Testis (tissue), 2 donors: ENCODE measurements at regions not wholly inside any gene's neighbourhood (a gene's known extent, or its start where the extent isn't known, plus 50 kb on each side); places are given as distances from the start of the nearest gene placed in this dataset.

ENCODE experiments used
- CTCF ChIP-seq, 3 experiments: fragments of 450-650 bp in 2 of 3; fragments of 200-600 bp in 1 of 3; sonication (generic) in 1 of 3; IDR thresholded peaks; one replicate each; pipeline ENCODE4 v1.5.1; 2016 to 2019; ENCODE audit warnings: antibody characterized with exemption in 3 of 3, mild to moderate bottlenecking in 2 of 3, moderate library complexity in 1 of 3
- POLR2A ChIP-seq: fragments of 450-650 bp; IDR thresholded peaks from one replicate; pipeline ENCODE4 v1.6.1; 2017; ENCODE audit warnings: antibody characterized with exemption, mild to moderate bottlenecking, moderate library complexity

- TF ChIP-seq CTCF (IDR thresholded peaks at IDR 0.05) (no peak), POLR2A (no peak)
Observed at GRCh38 chr11:70542811-70543210, 144.5 kb downstream of the CTTN start.
